Activated CD4-positive, alpha-beta T cell treated with anti-CD3 and anti-CD28 coated beads, Interleukin-2, amount 50 U/mL, for 48 hours (primary cell): ENCODE measurements at regions not wholly inside any gene's neighbourhood (a gene's known extent, or its start where the extent isn't known, plus 50 kb on each side); places are given as distances from the start of the nearest gene placed in this dataset.

Experiments used
- DNase-seq, 2 experiments: peaks; one replicate each; pipeline ENCODE4 v3.0.0-alpha.2; 2020

DNA sequence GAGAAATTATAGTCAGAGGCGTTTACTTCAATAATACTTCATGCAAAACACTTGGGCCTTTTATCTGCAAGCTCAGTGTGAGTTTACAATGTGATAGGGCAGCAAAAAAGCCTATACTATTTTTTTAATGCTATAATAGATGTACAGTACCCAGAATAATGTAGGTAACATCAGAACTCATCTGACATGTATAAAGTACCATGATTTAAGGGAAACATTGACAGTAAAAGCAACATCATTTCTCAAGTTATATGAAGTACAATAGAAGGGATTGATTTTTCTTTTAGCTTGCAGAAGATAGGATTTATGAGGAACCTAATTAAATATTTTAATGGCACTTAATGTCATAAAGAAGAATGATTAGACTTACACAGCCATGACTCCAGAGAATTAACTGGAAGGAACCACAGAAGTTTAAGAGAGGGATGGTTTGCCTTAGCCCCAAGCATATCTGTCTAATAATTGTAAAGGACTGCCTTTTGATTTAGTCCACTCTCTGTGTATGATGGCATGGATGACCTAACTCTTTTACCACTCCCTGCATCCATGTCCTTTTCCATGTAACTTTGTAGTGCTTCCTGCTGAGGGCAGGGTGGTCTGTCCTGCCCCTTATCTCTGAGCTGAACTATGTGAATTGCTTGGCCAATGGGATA lies 55.9 kb upstream of the MIS18BP1 start:
- DNase-seq, result no peak
